ENCODE measurements at regions not wholly inside any gene's neighbourhood (a gene's known extent, or its start where the extent isn't known, plus 50 kb on each side); places are given as distances from the start of the nearest gene placed in this dataset.

GRCh38 chr7:131236318-131236672 lies 91.4 kb upstream of the MKLN1 start:
- no peak for DNase-seq

DNA sequence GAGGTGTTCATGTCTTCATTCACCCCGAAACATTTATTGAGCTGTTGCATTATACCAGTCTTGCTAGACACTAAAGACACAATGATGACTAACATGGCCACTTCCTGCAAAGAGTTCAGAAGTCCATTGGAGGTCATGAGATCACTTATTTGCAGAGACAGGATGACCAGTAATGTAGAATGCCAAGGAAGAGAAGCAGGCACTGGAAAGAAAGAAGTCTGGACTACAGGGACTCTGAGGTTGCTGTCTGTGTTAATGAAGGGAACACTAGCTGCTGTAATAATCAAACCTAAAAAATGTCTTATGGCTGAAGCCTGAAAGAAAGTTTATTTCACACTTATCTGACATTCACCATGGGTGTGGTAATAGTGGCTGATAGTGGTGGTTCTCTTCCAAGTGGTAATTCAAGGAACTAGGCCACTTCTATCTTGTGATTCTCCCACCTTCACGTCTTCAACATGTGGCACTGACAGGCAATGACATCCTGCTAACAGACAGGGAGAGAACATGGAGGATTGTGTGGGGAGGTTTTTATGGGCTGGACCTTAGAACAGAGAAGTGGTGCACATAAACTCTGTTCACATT lies 89.2 kb upstream of the MKLN1 start:
- no peak for DNase-seq

DNA sequence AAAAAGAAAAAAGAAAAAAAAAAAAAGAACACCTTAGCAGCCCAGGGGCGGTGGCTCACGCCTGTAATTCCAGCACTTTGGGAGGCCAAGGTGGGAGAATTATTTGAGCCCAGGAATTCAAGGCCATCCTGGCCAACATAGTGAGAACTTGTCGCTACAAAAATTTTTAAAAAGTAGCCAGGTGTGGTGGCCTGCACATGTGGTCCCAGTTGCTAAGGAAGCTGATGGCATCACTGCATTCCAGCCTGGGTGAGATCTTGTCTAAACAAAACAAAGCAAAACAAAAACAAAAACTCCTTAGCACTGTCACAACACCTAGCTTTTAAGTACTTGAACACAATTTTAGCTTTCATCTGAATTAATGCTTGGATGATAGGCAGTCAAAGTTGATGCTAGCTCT lies 86.3 kb upstream of the MKLN1 start:
- DNase-seq = no peak

- DNase-seq = no peak
Observed at GRCh38 chr7:131242123-131242650, 85.5 kb upstream of the MKLN1 start.

- DNase-seq = peak; percentile 63
Observed at GRCh38 chr7:131244259-131244852, 83.3 kb upstream of the MKLN1 start.

GRCh38 chr7:131249003-131249402 lies 78.7 kb upstream of the MKLN1 start:
- peak; percentile 91 for DNase-seq

DNA sequence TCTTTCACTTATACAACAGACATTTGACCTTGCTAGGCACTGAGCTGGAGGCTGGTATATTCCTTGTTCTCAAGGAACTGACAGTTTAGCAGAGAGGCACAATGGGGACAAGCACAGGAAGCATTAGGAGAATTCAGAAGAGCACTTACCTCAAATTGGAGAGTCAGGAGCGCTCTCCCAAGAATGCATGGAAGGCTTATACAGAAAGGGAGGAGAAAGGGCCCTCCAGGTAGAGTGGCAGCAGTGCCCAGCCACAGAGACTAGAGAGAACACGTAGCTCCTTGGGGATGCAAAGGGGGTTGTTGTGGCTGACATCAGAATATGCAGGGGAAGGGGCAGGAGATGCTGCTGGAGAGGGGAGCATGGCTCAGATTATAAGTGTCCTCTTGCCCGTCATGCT lies 78.2 kb upstream of the MKLN1 start:
- no peak for DNase-seq

DNA sequence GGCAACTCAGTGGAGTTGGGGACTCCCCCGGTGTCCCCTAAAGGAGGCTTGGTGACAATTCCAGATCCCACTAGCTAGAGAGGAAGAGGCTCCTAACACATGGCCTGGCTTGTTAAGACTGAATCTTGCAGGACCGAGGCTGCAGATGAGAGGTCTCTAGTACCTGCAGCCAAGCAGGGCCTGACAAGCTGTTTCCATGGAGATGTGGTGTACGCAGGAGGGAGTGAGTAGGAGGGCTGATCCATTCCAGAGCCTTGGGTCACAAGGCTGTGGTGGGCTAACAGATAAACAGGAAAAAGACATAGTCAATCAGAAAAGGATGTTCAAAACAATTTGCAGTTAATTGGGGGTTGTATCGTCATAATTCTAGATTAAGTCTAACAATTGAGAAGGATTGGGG lies 77.3 kb upstream of the MKLN1 start:
- DNase-seq = no peak

GRCh38 chr7:131251371-131251770 lies 76.3 kb upstream of the MKLN1 start:
- DNase-seq = no peak

DNA sequence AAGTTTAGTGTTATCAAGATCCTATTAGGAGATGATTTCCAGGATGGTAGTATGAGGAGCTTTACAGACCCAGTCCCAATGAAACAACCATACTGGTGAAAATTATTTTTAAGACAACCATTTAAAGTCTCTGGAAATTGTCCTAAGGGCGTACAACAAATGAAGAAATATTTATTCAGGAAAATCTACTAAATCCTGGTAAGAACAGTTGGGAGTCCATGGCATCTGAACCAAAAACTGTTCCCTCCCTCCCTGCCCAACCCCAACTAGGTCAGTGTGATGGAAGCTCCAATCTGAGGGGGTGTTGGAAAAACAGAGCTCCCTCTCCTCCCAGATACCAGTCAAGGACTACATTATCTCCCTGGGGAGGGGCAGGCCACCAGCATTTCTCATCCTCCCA lies 74.7 kb upstream of the MKLN1 start:
- no peak for DNase-seq

DNA sequence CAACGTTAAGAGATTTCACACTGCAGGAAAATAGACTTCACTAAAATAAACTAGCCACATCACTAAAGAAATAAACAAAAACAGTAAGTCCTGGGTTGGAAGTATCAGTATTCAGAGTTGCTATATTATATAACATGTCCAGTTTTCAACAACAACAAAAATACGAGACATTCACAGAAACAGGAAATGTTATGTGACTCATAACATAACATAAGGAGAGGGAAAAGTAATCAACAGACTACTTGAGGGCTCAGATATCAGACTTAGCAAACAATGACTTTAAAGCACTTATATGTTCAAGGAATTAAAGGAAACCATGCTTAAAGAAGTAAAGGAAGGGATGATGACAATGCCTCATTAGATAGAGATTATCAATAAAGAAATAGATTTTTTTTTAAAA lies 73.5 kb upstream of the MKLN1 start:
- no peak for DNase-seq

- DNase-seq = no peak
Observed at GRCh38 chr7:131255242-131255641, 72.4 kb upstream of the MKLN1 start.

DNA sequence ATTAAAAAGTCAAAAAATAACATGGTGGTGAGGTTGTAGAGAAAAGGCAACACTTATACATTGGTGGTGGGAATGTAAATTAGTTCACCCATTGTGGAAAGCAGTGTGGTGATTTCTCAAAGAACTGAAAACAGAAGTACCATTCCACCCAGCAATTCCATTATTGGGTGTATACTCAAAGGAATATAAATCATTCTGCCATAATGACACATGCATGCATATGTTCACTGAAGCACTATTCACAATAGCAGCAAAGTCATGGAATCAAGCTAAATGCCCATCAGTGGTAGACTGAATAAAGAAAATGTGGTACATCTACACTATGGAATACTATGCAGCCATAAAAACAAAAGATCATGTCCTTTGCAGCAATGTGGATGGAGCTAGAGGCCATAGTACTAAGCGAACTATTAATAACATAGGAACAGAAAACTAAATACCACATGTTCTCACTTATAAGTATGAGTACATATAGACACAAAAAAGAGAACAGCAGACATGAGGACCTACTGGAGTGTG lies 66.1 kb upstream of the MKLN1 start:
- DNase-seq = no peak

GRCh38 chr7:131265227-131265626 lies 62.4 kb upstream of the MKLN1 start:
- DNase-seq = no peak

DNA sequence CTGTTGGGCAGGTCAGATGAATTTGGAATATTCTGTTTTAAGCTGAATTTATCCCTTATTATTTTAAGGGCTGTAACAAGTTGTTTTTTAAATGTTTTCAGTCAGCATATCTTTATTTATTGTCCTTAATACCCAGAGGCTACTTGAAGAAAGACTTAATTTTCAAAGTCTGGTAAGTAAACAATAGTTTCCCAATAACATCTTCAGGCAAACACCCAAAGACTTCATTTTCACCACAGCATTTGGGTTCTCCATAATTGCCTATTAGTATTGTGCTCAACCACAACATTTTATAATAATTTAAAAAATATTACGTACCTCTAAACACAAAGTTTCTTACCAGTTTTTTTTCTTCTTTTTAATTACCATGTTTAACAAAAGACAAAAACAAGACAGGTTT lies 60.0 kb upstream of the MKLN1 start:
- no peak for DNase-seq

- DNase-seq = no peak
Observed at GRCh38 chr7:131268906-131269305, 58.8 kb upstream of the MKLN1 start.

- no peak for DNase-seq
Observed at GRCh38 chr7:131272086-131272485, 55.6 kb upstream of the MKLN1 start.

GRCh38 chr7:131274986-131275385 lies 52.7 kb upstream of the MKLN1 start:
- no peak for DNase-seq

- no peak for DNase-seq
Observed at GRCh38 chr7:131276190-131276589, 51.5 kb upstream of the MKLN1 start.

DNA sequence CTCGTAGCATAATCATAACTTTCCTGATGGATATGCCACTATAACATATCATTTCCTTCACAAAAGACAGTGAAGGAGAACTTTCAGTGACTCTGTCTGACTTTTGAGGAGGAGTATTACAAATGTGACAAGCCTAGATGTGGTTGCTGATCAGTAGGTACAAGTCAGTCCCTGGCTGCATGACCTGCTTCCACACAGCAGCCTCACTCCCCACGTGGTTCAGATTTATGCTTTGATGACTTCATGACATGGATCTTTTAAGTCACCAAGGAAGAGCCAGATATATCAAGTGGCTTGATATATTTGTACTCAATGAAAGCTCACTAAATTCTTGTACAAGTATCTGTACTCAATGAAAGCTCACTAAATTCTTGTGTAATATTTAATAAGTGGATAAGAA lies 50.9 kb upstream of the MKLN1 start:
- no peak for DNase-seq
